ENCODE measurements at regions not wholly inside any gene's neighbourhood (a gene's known extent, or its start where the extent isn't known, plus 50 kb on each side); places are given as distances from the start of the nearest gene placed in this dataset.

DNA sequence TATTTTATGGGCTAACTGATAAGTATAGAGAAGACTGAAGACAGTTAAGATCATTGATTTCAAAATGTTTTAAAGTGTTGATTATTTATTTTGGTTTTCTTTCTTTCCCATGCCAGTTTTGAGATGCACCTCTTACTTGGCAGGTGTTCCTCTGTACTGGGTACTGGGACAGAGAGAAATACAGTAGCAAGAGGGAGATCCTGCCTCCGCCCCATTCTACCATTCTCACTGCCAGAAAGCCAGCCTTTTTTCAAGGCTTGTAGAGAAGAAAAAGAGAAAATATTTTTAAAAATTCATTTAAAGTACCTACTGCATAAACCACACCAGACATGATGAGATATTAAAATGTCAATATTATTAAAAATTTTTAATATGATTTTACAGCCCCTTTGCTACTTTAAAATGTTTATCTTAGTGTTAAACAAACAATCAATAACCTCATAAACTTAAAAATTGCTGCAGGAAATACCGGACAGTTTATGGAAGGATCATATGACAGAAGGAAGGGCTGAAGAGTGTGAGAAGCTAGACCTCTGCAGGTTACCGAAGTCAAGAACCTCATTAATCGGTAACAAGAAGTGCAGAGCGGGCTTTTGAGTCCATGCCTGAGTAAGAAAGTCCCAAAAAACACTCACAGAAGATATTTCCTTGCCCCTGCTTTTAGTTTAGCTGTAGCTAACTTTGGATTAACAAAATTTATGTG is 117.8 kb upstream of the ESR1 start:
- TF ChIP-seq, protein P1, sequence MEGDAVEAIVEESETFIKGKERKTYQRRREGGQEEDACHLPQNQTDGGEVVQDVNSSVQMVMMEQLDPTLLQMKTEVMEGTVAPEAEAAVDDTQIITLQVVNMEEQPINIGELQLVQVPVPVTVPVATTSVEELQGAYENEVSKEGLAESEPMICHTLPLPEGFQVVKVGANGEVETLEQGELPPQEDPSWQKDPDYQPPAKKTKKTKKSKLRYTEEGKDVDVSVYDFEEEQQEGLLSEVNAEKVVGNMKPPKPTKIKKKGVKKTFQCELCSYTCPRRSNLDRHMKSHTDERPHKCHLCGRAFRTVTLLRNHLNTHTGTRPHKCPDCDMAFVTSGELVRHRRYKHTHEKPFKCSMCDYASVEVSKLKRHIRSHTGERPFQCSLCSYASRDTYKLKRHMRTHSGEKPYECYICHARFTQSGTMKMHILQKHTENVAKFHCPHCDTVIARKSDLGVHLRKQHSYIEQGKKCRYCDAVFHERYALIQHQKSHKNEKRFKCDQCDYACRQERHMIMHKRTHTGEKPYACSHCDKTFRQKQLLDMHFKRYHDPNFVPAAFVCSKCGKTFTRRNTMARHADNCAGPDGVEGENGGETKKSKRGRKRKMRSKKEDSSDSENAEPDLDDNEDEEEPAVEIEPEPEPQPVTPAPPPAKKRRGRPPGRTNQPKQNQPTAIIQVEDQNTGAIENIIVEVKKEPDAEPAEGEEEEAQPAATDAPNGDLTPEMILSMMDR (conservative IDR thresholded peaks at IDR 0.05 in 1 of 2, IDR thresholded peaks at IDR 0.05 in 1 of 2; ENCODE audit: extremely low read depth in 1 of 2, insufficient read depth in 1 of 2, low read depth in 1 of 2, low read length in 2 of 2), result no peak
- TF ChIP-seq EZH2 (IDR thresholded peaks at IDR 0.05; ENCODE audit: borderline replicate concordance, low read length), result no peak
